A549 (cell line): ENCODE measurements at regions not wholly inside any gene's neighbourhood (a gene's known extent, or its start where the extent isn't known, plus 50 kb on each side); places are given as distances from the start of the nearest gene placed in this dataset.

ENCODE experiments used
- ATAC-seq, 2 experiments: fragments of 200-7000 bp in 1 of 2; fragments of >200 bp in 1 of 2; cut with Nextera tagmentation in 1 of 2; cut with Tn5 transposase in 1 of 2; 3 replicates each; pipeline versions ENCODE4 v1.8.0 to v1.9.1; 2018 to 2020; ENCODE audit warnings: mild to moderate bottlenecking in 1 of 2, moderate library complexity in 1 of 2
- CTCF ChIA-PET: fragments of 300-600 bp; sonication (Branson Sonifier 250); formaldehyde crosslinking; extraction: SDS; loops from one replicate; lab custom pipeline; 2021; ENCODE audit warnings: antibody characterized with exemption, inconsistent platforms; lab: Yijun Ruan, JAX
- POLR2A ChIA-PET: fragments of 350-600 bp; formaldehyde crosslinking; extraction: SDS; loops from one replicate; lab custom pipeline; 2021; ENCODE audit warnings: antibody characterized with exemption, inconsistent platforms; lab: Yijun Ruan, JAX
- DNase-seq, 2 experiments: peaks; one replicate each; pipeline versions ENCODE4 v3.0.0 to v3.0.0-alpha.2; 2011 to 2016; ENCODE audit warnings: low read depth in 1 of 2, low spot score in 1 of 2
- FAIRE-seq: peaks from 2 replicates; lab custom pipeline; 2011; peaks lifted over from hg19 to GRCh38; lab: Jason Lieb, UNC
- H3K27ac ChIP-seq, 2 experiments: fragments of >200 bp; sonication (Bioruptor Twin); formaldehyde crosslinking; 3 replicates each; pipeline ENCODE4 v1.5.1; 2016 to 2017
- H3K4me1 ChIP-seq: fragments of >200 bp; sonication (Bioruptor Twin); formaldehyde crosslinking; 3 replicates; pipeline ENCODE4 v1.6.1; 2016
- H3K4me2 ChIP-seq: fragments of >200 bp; sonication (Bioruptor Twin); formaldehyde crosslinking; 3 replicates; pipeline ENCODE4 v1.6.1; 2016
- H3K4me3 ChIP-seq: fragments of >200 bp; sonication (Bioruptor Twin); formaldehyde crosslinking; 3 replicates; pipeline ENCODE4 v1.5.1; 2016
- H3K9me3 ChIP-seq: fragments of >200 bp; sonication (Bioruptor Twin); formaldehyde crosslinking; 3 replicates; pipeline ENCODE4 v1.6.1; 2016
- BCL3 ChIP-seq: fragments of >200 bp; sonication (Bioruptor Twin); formaldehyde crosslinking; IDR thresholded peaks from 3 replicates; pipeline ENCODE4 v1.6.1; 2016
- CEBPB ChIP-seq, 2 experiments: fragments of >200 bp in 1 of 2; sonication (Bioruptor Twin) in 1 of 2; formaldehyde crosslinking in 1 of 2; IDR thresholded peaks; 2 replicates each; pipeline ENCODE4 v1.6.1; 2012 to 2016
- CHD2 ChIP-seq: fragments of 150-350 bp; IDR thresholded peaks from 2 replicates; pipeline ENCODE4 v1.6.1; 2014; ENCODE audit warnings: low read length; ENCODE audit not compliant: partially characterized antibody
- E2F6 ChIP-seq: IDR thresholded peaks from 2 replicates; pipeline ENCODE4 v1.6.1; 2012; ENCODE audit warnings: low read depth, borderline replicate concordance
- EP300 ChIP-seq, 2 experiments: fragments of >200 bp; sonication (Bioruptor Twin); formaldehyde crosslinking; IDR thresholded peaks; 2 replicates in 1 of 2; 3 replicates in 1 of 2; pipeline ENCODE4 v1.6.1; 2016 to 2017
- FOSB ChIP-seq: fragments of 250-450 bp; sonication (Bioruptor Pico); IDR thresholded peaks from 2 replicates; pipeline ENCODE4 v1.5.0; 2020; ENCODE audit warnings: mild to moderate bottlenecking, moderate library complexity
- GATA3 ChIP-seq: IDR thresholded peaks from 2 replicates; pipeline ENCODE4 v1.6.1; 2012; ENCODE audit warnings: borderline replicate concordance
- HDAC2 ChIP-seq: fragments of 200-600 bp; sonication (generic); IDR thresholded peaks from 2 replicates; pipeline ENCODE4 v1.6.1; 2016
- HOXA7 ChIP-seq: fragments of 250-450 bp; sonication (Bioruptor Pico); IDR thresholded peaks from 2 replicates; pipeline ENCODE4 v1.5.0; 2020; ENCODE audit warnings: mild to moderate bottlenecking, moderate library complexity
- HOXB5 ChIP-seq: fragments of 250-450 bp; sonication (Bioruptor Pico); IDR thresholded peaks from 2 replicates; pipeline ENCODE4 v1.5.0; 2020; ENCODE audit warnings: mild to moderate bottlenecking, moderate library complexity
- KDM5A ChIP-seq: fragments of 200-600 bp; sonication (generic); IDR thresholded peaks from 2 replicates; pipeline ENCODE4 v1.6.1; 2016; ENCODE audit warnings: antibody characterized with exemption, mild to moderate bottlenecking
- MAFK ChIP-seq: fragments of 450-650 bp; IDR thresholded peaks from 2 replicates; pipeline ENCODE4 v1.6.1; 2014; ENCODE audit not compliant: partially characterized antibody
- MYC ChIP-seq: IDR thresholded peaks from 2 replicates; pipeline ENCODE4 v1.6.1; 2012; ENCODE audit warnings: mild to moderate bottlenecking, inconsistent platforms, low read length, improper control_type of control experiment, borderline replicate concordance
- PHF8 ChIP-seq: fragments of 200-600 bp; sonication (generic); IDR thresholded peaks from 2 replicates; pipeline ENCODE4 v1.6.1; 2016; ENCODE audit warnings: low read depth, mild to moderate bottlenecking, antibody characterized with exemption, moderate library complexity, borderline replicate concordance
- RCOR1 ChIP-seq: fragments of 150-350 bp; IDR thresholded peaks from 2 replicates; pipeline ENCODE4 v1.6.1; 2014; ENCODE audit warnings: antibody characterized with exemption, low read length, low read depth
- REST ChIP-seq: fragments of 200-600 bp; sonication (generic); IDR thresholded peaks from 2 replicates; pipeline ENCODE4 v1.6.1; 2016; ENCODE audit warnings: antibody characterized with exemption, mild to moderate bottlenecking, moderate library complexity
- RFX5 ChIP-seq: fragments of 450-650 bp; IDR thresholded peaks from 2 replicates; pipeline ENCODE4 v1.7.1; 2014; ENCODE audit warnings: antibody characterized with exemption, mild to moderate bottlenecking, moderate library complexity
- RNF2 ChIP-seq: fragments of 200-600 bp; sonication (generic); IDR thresholded peaks from 2 replicates; pipeline ENCODE4 v1.6.1; 2016; ENCODE audit warnings: low read depth, mild to moderate bottlenecking, antibody characterized with exemption, moderate library complexity, borderline replicate concordance
- SMC3 ChIP-seq: fragments of >200 bp; sonication (Bioruptor Twin); formaldehyde crosslinking; IDR thresholded peaks from 3 replicates; pipeline ENCODE4 v1.6.1; 2018; ENCODE audit warnings: inconsistent platforms
- ZSCAN20 ChIP-seq: fragments of 250-450 bp; sonication (Bioruptor Pico); IDR thresholded peaks from 2 replicates; pipeline ENCODE4 v1.8.0; 2022; ENCODE audit warnings: mild to moderate bottlenecking, moderate library complexity
- WGBS: methylation state at CpG from one replicate; pipeline ENCODE4 v1.1.6; 2017; ENCODE audit errors: missing lambda C conversion rate; 5-methylcytosine and 5-hydroxymethylcytosine counted together

GRCh38 chr9:26756881-26757280 lies 135.7 kb downstream of the CAAP1 start (continued):
- no peak for TF ChIP-seq RCOR1
- no peak for TF ChIP-seq CHD2
- TF ChIP-seq PHF8: no peak
- no peak for TF ChIP-seq ZSCAN20
- TF ChIP-seq EP300 (IDR thresholded peaks at IDR 0.05): no peak
- no peak for TF ChIP-seq SMC3

GRCh38 chr9:26755476-26755875 lies 137.1 kb downstream of the CAAP1 start:
- POLR2A ChIA-PET: no interaction called here
- CTCF ChIA-PET: no interaction called here
- no peak for FAIRE-seq

GRCh38 chr9:26754509-26755164 lies 138.0 kb downstream of the CAAP1 start:
- no peak for FAIRE-seq
- TF ChIP-seq HDAC2 (no peak), E2F6 (no peak), KDM5A (no peak)
- Histone ChIP-seq H3K4me3 (no peak overlapping the region), H3K4me2 (no peak overlapping the region), H3K27ac (no peak overlapping the region), H3K9me3 (no peaks in the 10 kb centered on the region), H3K4me1 (no peaks in the 10 kb centered on the region)
- 72% methylated on average over 10 of the region's 10 CpGs for WGBS
- POLR2A ChIA-PET: no interaction called here
- CTCF ChIA-PET: interaction anchor here (0.7 kb wide), 1 partner anchor 221 kb away, joined by 4 read pairs; no protein-coding TSS in a partner anchor
- ATAC-seq: no peak
- no peak for DNase-seq

More at GRCh38 chr9:26755476-26755875, 137.1 kb downstream of the CAAP1 start:
- WGBS: 35% methylated on average over 2 of the region's 2 CpGs
- no peaks in the 10 kb centered on the region for H3K4me1 ChIP-seq
- no peak for ATAC-seq
- no peak for DNase-seq
- H3K4me2 ChIP-seq: no peak overlapping the region
- no peak for TF ChIP-seq RNF2
- no peak for TF ChIP-seq GATA3
- TF ChIP-seq MAFK: no peak
- TF ChIP-seq MYC: no peak
- no peak for TF ChIP-seq HOXB5 (CRISPR knock-in tag)
- TF ChIP-seq HOXA7 (CRISPR knock-in tag): no peak
- H3K4me3 ChIP-seq: no peak overlapping the region
- no peak overlapping the region for H3K27ac ChIP-seq
- H3K9me3 ChIP-seq: no peaks in the 10 kb centered on the region

GRCh38 chr9:26753971-26754370 lies 138.6 kb downstream of the CAAP1 start:
- Histone ChIP-seq H3K4me2 (no peak overlapping the region), H3K27ac (no peak overlapping the region), H3K9me3 (no peaks in the 10 kb centered on the region), H3K4me1 (no peaks in the 10 kb centered on the region), H3K4me3 (no peak overlapping the region)
- FAIRE-seq (no peak), DNase-seq (no peak), ATAC-seq (no peak)
- 100% methylated on average over 1 of the region's 1 CpG for WGBS
- ChIA-PET CTCF (interaction anchor here (0.7 to 2.1 kb wide), 2 partner anchors 31 to 221 kb away, joined by 4 to 6 read pairs; no protein-coding TSS in a partner anchor), POLR2A (no interaction called here)
- TF ChIP-seq REST (no peak), CHD2 (no peak), FOSB (CRISPR knock-in tag) (no peak), RFX5 (no peak), HOXA7 (CRISPR knock-in tag) (no peak), CEBPB (IDR thresholded peaks at IDR 0.05) (no peak), BCL3 (no peak)
